GM12878 (cell line): ENCODE measurements at regions not wholly inside any gene's neighbourhood (a gene's known extent, or its start where the extent isn't known, plus 50 kb on each side); places are given as distances from the start of the nearest gene placed in this dataset.

Experiments used
- ATAC-seq: fragments of 200-7000 bp; cut with Tn5 transposase; 3 replicates; pipeline ENCODE4 v1.9.1; 2020; ENCODE audit warnings: mild to moderate bottlenecking, moderate library complexity
- BruUV-seq: library from RNA; stranded (reverse); fragments of 400-500 nt; replicated peaks from 2 replicates; lab custom pipeline; 2021; lab: Mats Ljungman, UMichigan
- CTCF ChIA-PET: fragments of 300-600 bp; sonication (Branson Sonifier 250); formaldehyde crosslinking; extraction: SDS; loops from one replicate; lab custom pipeline; 2021; ENCODE audit warnings: inconsistent platforms; lab: Yijun Ruan, JAX
- POLR2A ChIA-PET: fragments of 350-600 bp; formaldehyde crosslinking; extraction: SDS; loops from one replicate; lab custom pipeline; 2021; ENCODE audit warnings: inconsistent platforms; lab: Charles Lee
- RAD21 ChIA-PET: fragments of 300-600 bp; sonication (Branson Sonifier 250); formaldehyde crosslinking; loops from one replicate; lab custom pipeline; 2023; ENCODE audit warnings: antibody characterized with exemption; ENCODE audit not compliant: unreplicated experiment; lab: Charles Lee
- SMC1A ChIA-PET: fragments of 300-600 bp; sonication (Branson Sonifier 250); formaldehyde crosslinking; loops from one replicate; lab custom pipeline; 2023; ENCODE audit not compliant: unreplicated experiment, uncharacterized antibody; lab: Charles Lee
- DNase-seq: peaks from one replicate; pipeline ENCODE4 v3.0.0-alpha.2; 2011; ENCODE audit warnings: low read depth, low spot score
- FAIRE-seq: peaks from 3 replicates; lab custom pipeline; 2011; peaks lifted over from hg19 to GRCh38; lab: Jason Lieb, UNC
- H2AFZ ChIP-seq: 2 replicates; pipeline ENCODE4 v1.6.0; 2011; ENCODE audit warnings: low read depth, low read length, control low read depth; ENCODE audit not compliant: control insufficient read depth
- H3K27ac ChIP-seq: 2 replicates; pipeline ENCODE4 v1.5.1; 2011; ENCODE audit warnings: control low read depth; ENCODE audit not compliant: control insufficient read depth, insufficient read depth
- H3K27me3 ChIP-seq, 2 experiments: replicated peaks in 1 of 2; 2 replicates each; pipeline versions ENCODE4 v1.6.0 to v1.6.1; 2011; ENCODE audit warnings: low read length in 1 of 2; ENCODE audit not compliant: control insufficient read depth in 2 of 2, insufficient read depth in 2 of 2
- H3K36me3 ChIP-seq, 2 experiments: 2 replicates each; pipeline ENCODE4 v1.5.1; 2011; ENCODE audit warnings: low read length in 1 of 2; ENCODE audit not compliant: control insufficient read depth in 2 of 2, insufficient read depth in 2 of 2
- H3K4me1 ChIP-seq: 2 replicates; pipeline ENCODE4 v1.6.1; 2011; ENCODE audit warnings: mild to moderate bottlenecking, low read length, moderate library complexity, mixed read lengths; ENCODE audit not compliant: control insufficient read depth, insufficient read depth
- H3K4me2 ChIP-seq: 2 replicates; pipeline ENCODE4 v1.6.0; 2011; ENCODE audit warnings: control low read depth; ENCODE audit not compliant: control insufficient read depth, insufficient read depth
- H3K4me3 ChIP-seq: fragments of 200-600 bp; sonication (generic); 2 replicates; pipeline ENCODE4 v1.5.1; 2016
- H3K79me2 ChIP-seq: 2 replicates; pipeline ENCODE4 v1.6.0; 2011; ENCODE audit warnings: low read length; ENCODE audit not compliant: control insufficient read depth, insufficient read depth
- H3K9ac ChIP-seq: 2 replicates; pipeline ENCODE4 v1.8.0; 2011; ENCODE audit warnings: low read length, control low read depth, mixed read lengths; ENCODE audit not compliant: control insufficient read depth, insufficient read depth
- H3K9me3 ChIP-seq: replicated peaks from 3 replicates; pipeline ENCODE4 v1.5.1; 2011; ENCODE audit warnings: mild to moderate bottlenecking, low read length; ENCODE audit not compliant: control insufficient read depth, insufficient read depth
- H4K20me1 ChIP-seq: 2 replicates; pipeline ENCODE4 v1.6.0; 2011; ENCODE audit not compliant: control insufficient read depth, insufficient read depth
- RAD21 ChIP-seq: IDR thresholded peaks from 2 replicates; pipeline ENCODE4 v1.6.1; 2011; ENCODE audit warnings: mild to moderate bottlenecking, low read depth, low read length, moderate library complexity; ENCODE audit not compliant: insufficient read depth
- SMC3 ChIP-seq: IDR thresholded peaks from 2 replicates; pipeline ENCODE4 v1.6.1; 2011; ENCODE audit warnings: low read length, improper control_type of control experiment, borderline replicate concordance
- YY1 ChIP-seq: IDR thresholded peaks from 2 replicates; pipeline ENCODE4 v1.6.1; 2011; ENCODE audit warnings: low read depth, mild to moderate bottlenecking, low read length
- WGBS: methylation state at CpG from one replicate; pipeline ENCODE4 v1.1.6; 2016; ENCODE audit warnings: low lambda C conversion rate; ENCODE audit not compliant: insufficient replicate concordance, insufficient coverage; ENCODE audit errors: missing lambda C conversion rate; 5-methylcytosine and 5-hydroxymethylcytosine counted together
- in situ Hi-C: fragments of 300-500 bp; cut with MboI; formaldehyde crosslinking; loops from 9 replicates; pipeline ENCODE4 v1.14.3; 2018; ENCODE audit warnings: mixed read lengths
- intact Hi-C: fragments of 100-400 bp; cut with micrococcal nuclease; formaldehyde crosslinking; loops from one replicate; pipeline ENCODE4 v1.14.2; 2022; ENCODE audit not compliant: unreplicated experiment
- TF ChIP-seq, protein P1 (sequence below), 3 experiments: IDR thresholded peaks in 2 of 3; conservative IDR thresholded peaks in 1 of 3; 2 replicates each; pipeline ENCODE4 v1.5.1; 2011; ENCODE audit warnings: low read depth in 3 of 3, low read length in 3 of 3, mild to moderate bottlenecking in 3 of 3, control low read depth in 2 of 3, moderate library complexity in 2 of 3, inconsistent platforms in 1 of 3, mixed read lengths in 1 of 3; ENCODE audit not compliant: control insufficient read depth in 2 of 3, insufficient read depth in 1 of 3; ENCODE audit errors: extremely low read depth in 1 of 3
- TF ChIP-seq, protein P2 (sequence below): fragments of 450-650 bp; IDR thresholded peaks from 2 replicates; pipeline ENCODE4 v1.6.1; 2017; ENCODE audit warnings: mild to moderate bottlenecking, low read depth, inconsistent platforms; ENCODE audit not compliant: poor library complexity, severe bottlenecking

DNA sequence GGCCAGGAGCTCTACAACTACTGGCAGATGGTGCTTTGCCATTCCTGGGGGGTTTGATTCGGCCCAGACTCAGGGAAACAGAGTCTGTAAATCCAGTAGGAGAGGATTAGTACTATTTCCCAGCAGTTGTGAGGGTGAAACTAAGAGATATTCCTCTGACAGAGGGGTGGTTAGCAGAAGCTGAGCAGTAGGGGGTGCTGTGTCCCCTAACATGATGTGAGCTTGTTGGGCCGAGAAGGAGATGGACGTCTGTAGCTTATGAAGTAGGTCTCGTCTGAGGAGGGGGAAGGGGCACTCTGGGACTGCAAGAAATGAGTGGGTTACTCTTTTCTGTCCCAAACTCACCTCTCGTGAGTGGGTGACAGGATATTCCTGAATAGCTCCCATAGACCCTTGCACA lies 179.2 kb upstream of the MBL2 start:
- H3K79me2 ChIP-seq = no peaks in the 10 kb centered on the region
- DNase-seq (no peak), FAIRE-seq (peak; percentile 81), ATAC-seq (peak; percentile 98)
- ChIA-PET CTCF (interaction anchor here (0.6 to 4.2 kb wide), 44 partner anchors 9 to 1451 kb away, joined by 3 to 24 read pairs (median 4); no protein-coding TSS in a partner anchor), SMC1A (interaction anchor here (0.7 to 2.5 kb wide), 31 partner anchors 9 to 1181 kb away, joined by 3 to 29 read pairs (median 4); no protein-coding TSS in a partner anchor), POLR2A (no interaction called here), RAD21 (interaction anchor here (0.7 to 2.0 kb wide), 32 partner anchors 8 to 649 kb away, joined by 3 to 8 read pairs (median 4); no protein-coding TSS in a partner anchor)
- 0 out of 2 replicates have a peak overlapping the region, but pooled peaks have one; percentile 19 for H2AFZ ChIP-seq
- TF ChIP-seq YY1 = peak; percentile 50; the same call in 1 of the 2 replicates
- TF ChIP-seq, protein P1, sequence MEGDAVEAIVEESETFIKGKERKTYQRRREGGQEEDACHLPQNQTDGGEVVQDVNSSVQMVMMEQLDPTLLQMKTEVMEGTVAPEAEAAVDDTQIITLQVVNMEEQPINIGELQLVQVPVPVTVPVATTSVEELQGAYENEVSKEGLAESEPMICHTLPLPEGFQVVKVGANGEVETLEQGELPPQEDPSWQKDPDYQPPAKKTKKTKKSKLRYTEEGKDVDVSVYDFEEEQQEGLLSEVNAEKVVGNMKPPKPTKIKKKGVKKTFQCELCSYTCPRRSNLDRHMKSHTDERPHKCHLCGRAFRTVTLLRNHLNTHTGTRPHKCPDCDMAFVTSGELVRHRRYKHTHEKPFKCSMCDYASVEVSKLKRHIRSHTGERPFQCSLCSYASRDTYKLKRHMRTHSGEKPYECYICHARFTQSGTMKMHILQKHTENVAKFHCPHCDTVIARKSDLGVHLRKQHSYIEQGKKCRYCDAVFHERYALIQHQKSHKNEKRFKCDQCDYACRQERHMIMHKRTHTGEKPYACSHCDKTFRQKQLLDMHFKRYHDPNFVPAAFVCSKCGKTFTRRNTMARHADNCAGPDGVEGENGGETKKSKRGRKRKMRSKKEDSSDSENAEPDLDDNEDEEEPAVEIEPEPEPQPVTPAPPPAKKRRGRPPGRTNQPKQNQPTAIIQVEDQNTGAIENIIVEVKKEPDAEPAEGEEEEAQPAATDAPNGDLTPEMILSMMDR (IDR thresholded peaks at IDR 0.05 in 2 of 3, conservative IDR thresholded peaks at IDR 0.05 in 1 of 3; ENCODE audit: control insufficient read depth in 2 of 3, extremely low read depth in 1 of 3, insufficient read depth in 1 of 3, low read depth in 3 of 3, low read length in 3 of 3) = peak; percentile 70 to 75 (median 70)
- TF ChIP-seq RAD21 = peak; percentile 88
- peak; percentile 67; the same call in 1 of the 2 replicates for TF ChIP-seq SMC3
- TF ChIP-seq, protein P2, sequence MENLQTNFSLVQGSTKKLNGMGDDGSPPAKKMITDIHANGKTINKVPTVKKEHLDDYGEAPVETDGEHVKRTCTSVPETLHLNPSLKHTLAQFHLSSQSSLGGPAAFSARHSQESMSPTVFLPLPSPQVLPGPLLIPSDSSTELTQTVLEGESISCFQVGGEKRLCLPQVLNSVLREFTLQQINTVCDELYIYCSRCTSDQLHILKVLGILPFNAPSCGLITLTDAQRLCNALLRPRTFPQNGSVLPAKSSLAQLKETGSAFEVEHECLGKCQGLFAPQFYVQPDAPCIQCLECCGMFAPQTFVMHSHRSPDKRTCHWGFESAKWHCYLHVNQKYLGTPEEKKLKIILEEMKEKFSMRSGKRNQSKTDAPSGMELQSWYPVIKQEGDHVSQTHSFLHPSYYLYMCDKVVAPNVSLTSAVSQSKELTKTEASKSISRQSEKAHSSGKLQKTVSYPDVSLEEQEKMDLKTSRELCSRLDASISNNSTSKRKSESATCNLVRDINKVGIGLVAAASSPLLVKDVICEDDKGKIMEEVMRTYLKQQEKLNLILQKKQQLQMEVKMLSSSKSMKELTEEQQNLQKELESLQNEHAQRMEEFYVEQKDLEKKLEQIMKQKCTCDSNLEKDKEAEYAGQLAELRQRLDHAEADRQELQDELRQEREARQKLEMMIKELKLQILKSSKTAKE = no peak
- no peaks in the 10 kb centered on the region for H4K20me1 ChIP-seq
- no peaks in the 10 kb centered on the region for H3K4me1 ChIP-seq
- no peak overlapping the region for H3K27ac ChIP-seq
- H3K9ac ChIP-seq = no peak overlapping the region
- H3K27me3 ChIP-seq = no peaks in the 10 kb centered on the region
- no peak overlapping the region for H3K4me3 ChIP-seq
- in situ Hi-C loops (no loop called here), intact Hi-C loops (loop anchor here (1.0 to 10.0 kb wide), 5 partner anchors 68 to 649 kb away; no protein-coding TSS in a partner anchor)
- BruUV-seq = no TSS peak
- WGBS = 7% methylated on average over 5 of the region's 5 CpGs
- H3K4me2 ChIP-seq = no peak overlapping the region
- no peaks in the 10 kb centered on the region for H3K36me3 ChIP-seq
- H3K9me3 ChIP-seq = no peaks in the 10 kb centered on the region
